HCT116 (cell line): ENCODE measurements at regions not wholly inside any gene's neighbourhood (a gene's known extent, or its start where the extent isn't known, plus 50 kb on each side); places are given as distances from the start of the nearest gene placed in this dataset.

Experiments
- ATAC-seq: fragments of 200-7000 bp; cut with Tn5 transposase; 2 replicates; pipeline ENCODE4 v1.9.1; 2020; ENCODE audit warnings: mild to moderate bottlenecking, moderate library complexity
- BruUV-seq: library from RNA; stranded (reverse); fragments of 400-500 nt; replicated peaks from 2 replicates; lab custom pipeline; 2021; lab: Mats Ljungman, UMichigan
- CTCF ChIA-PET: fragments of 300-600 bp; sonication (Branson Sonifier 250); formaldehyde crosslinking; loops from one replicate; lab custom pipeline; 2021; ENCODE audit warnings: antibody characterized with exemption; lab: Charles Lee
- POLR2A ChIA-PET: fragments of 300-600, 350-600 bp; sonication (Branson Sonifier 250); formaldehyde crosslinking; loops from one replicate; lab custom pipeline; 2021; ENCODE audit warnings: antibody characterized with exemption; lab: Charles Lee
- RAD21 ChIA-PET, 2 experiments: fragments of 300-600 bp; sonication (Branson Sonifier 250); formaldehyde crosslinking; loops; one replicate each; lab custom pipeline; 2023; ENCODE audit warnings: low total read pairs in 2 of 2; ENCODE audit not compliant: uncharacterized antibody in 2 of 2, unreplicated experiment in 2 of 2, low non-redundant PET in 1 of 2; lab: Charles Lee
- DNase-seq: peaks from one replicate; pipeline ENCODE4 v3.0.0-alpha.2; 2010; ENCODE audit warnings: low read depth, low spot score
- H2AFZ ChIP-seq: fragments of 200-600 bp; shearing (Covaris generic), sonication (generic); 2 replicates; pipeline ENCODE4 v1.6.1; 2017; ENCODE audit warnings: low read depth, mixed run types, mixed read lengths, antibody characterized with exemption, low read length; ENCODE audit not compliant: poor library complexity, severe bottlenecking
- H3K27ac ChIP-seq: 2 replicates; pipeline ENCODE4 v1.5.1; 2012; ENCODE audit warnings: low read depth, low read length
- H3K27me3 ChIP-seq: fragments of 200-600 bp; sonication (generic); 2 replicates; pipeline ENCODE4 v1.6.1; 2016; ENCODE audit warnings: mixed run types, low read length, mixed read lengths; ENCODE audit not compliant: insufficient read depth
- H3K36me3 ChIP-seq, 2 experiments: fragments of 200-500 bp in 1 of 2; fragments of 200-600 bp in 1 of 2; sonication (Bioruptor generic) in 1 of 2; sonication (generic) in 1 of 2; 2 replicates each; pipeline versions ENCODE4 v1.5.1 to v1.6.1; 2014 to 2016; ENCODE audit warnings: low read length in 2 of 2, inconsistent platforms in 1 of 2, mixed read lengths in 1 of 2, mixed run types in 1 of 2; ENCODE audit not compliant: insufficient read depth in 2 of 2, control insufficient read depth in 1 of 2
- H3K4me1 ChIP-seq, 2 experiments: fragments of 200-600 bp in 1 of 2; sonication (generic) in 1 of 2; 2 replicates each; pipeline versions ENCODE4 v1.5.1 to v1.6.1; 2012 to 2017; ENCODE audit warnings: low read length in 2 of 2, inconsistent platforms in 1 of 2, mild to moderate bottlenecking in 1 of 2, mixed read lengths in 1 of 2, mixed run types in 1 of 2, moderate library complexity in 1 of 2; ENCODE audit not compliant: insufficient read depth in 2 of 2, control insufficient read depth in 1 of 2
- H3K4me2 ChIP-seq: fragments of 200-600 bp; sonication (generic); 2 replicates; pipeline ENCODE4 v1.6.1; 2017; ENCODE audit warnings: mixed run types, low read length, mixed read lengths
- H3K4me3 ChIP-seq, 2 experiments: fragments of 200-600 bp in 1 of 2; sonication (generic) in 1 of 2; replicated peaks in 1 of 2; 2 replicates each; pipeline ENCODE4 v1.5.1; 2011 to 2016; ENCODE audit warnings: low read length in 2 of 2, control low read depth in 1 of 2, low read depth in 1 of 2, mild to moderate bottlenecking in 1 of 2, mixed read lengths in 1 of 2, mixed run types in 1 of 2
- H3K79me2 ChIP-seq: fragments of 200-600 bp; sonication (generic); 2 replicates; pipeline ENCODE4 v1.6.1; 2017; ENCODE audit warnings: mild to moderate bottlenecking, mixed run types, low read length, moderate library complexity, mixed read lengths; ENCODE audit not compliant: insufficient read depth
- H3K9ac ChIP-seq: fragments of 200-600 bp; sonication (generic); 2 replicates; pipeline ENCODE4 v1.6.1; 2016; ENCODE audit warnings: low read length, mixed read lengths
- H3K9me2 ChIP-seq: fragments of 200-600 bp; sonication (generic), shearing (Covaris generic); 2 replicates; pipeline ENCODE4 v1.6.1; 2017; ENCODE audit warnings: mixed run types, mild to moderate bottlenecking, moderate library complexity; ENCODE audit not compliant: insufficient read depth
- H3K9me3 ChIP-seq, 2 experiments: fragments of 200-500 bp in 1 of 2; fragments of 200-600 bp in 1 of 2; sonication (Bioruptor generic) in 1 of 2; sonication (generic) in 1 of 2; 2 replicates each; pipeline ENCODE4 v1.6.1; 2014 to 2017; ENCODE audit warnings: low read length in 2 of 2, mixed read lengths in 2 of 2, inconsistent platforms in 1 of 2, low read depth in 1 of 2, mild to moderate bottlenecking in 1 of 2, mixed run types in 1 of 2, moderate library complexity in 1 of 2; ENCODE audit not compliant: control insufficient read depth in 1 of 2, insufficient read depth in 1 of 2
- H4K20me1 ChIP-seq: fragments of 200-600 bp; sonication (generic), shearing (Covaris generic); 2 replicates; pipeline ENCODE4 v1.6.1; 2017; ENCODE audit warnings: mixed run types, mild to moderate bottlenecking, moderate library complexity; ENCODE audit not compliant: insufficient read depth
- CBX3 ChIP-seq: IDR thresholded peaks from 2 replicates; pipeline ENCODE4 v1.6.1; 2012; ENCODE audit warnings: low read depth
- ELF1 ChIP-seq: IDR thresholded peaks from 2 replicates; pipeline ENCODE4 v1.6.1; 2012; ENCODE audit warnings: low read depth, borderline replicate concordance
- EZH2 ChIP-seq: fragments of 200-600 bp; sonication (generic); IDR thresholded peaks from 2 replicates; pipeline ENCODE4 v1.6.1; 2017; ENCODE audit warnings: antibody characterized with exemption, mixed run types
- EZH2phosphoT487 ChIP-seq: fragments of 200-600 bp; IDR thresholded peaks from 2 replicates; pipeline ENCODE4 v1.6.1; 2018; ENCODE audit warnings: antibody characterized with exemption, borderline replicate concordance
- FOSL1 ChIP-seq: IDR thresholded peaks from 2 replicates; pipeline ENCODE4 v1.6.1; 2012; ENCODE audit warnings: low read depth
- JUND ChIP-seq: IDR thresholded peaks from 2 replicates; pipeline ENCODE4 v1.6.1; 2012
- MAX ChIP-seq: IDR thresholded peaks from 2 replicates; pipeline ENCODE4 v1.6.1; 2012
- POLR2A ChIP-seq: IDR thresholded peaks from 2 replicates; pipeline ENCODE4 v1.7.0; 2011; ENCODE audit warnings: borderline replicate concordance; ENCODE audit not compliant: insufficient read depth, insufficient read length; ENCODE audit errors: extremely low read depth
- POLR2AphosphoS5 ChIP-seq: IDR thresholded peaks from 2 replicates; pipeline ENCODE4 v1.6.1; 2011; ENCODE audit warnings: mild to moderate bottlenecking, low read depth, low read length, moderate library complexity
- REST ChIP-seq: IDR thresholded peaks from 2 replicates; pipeline ENCODE4 v1.6.1; 2012; ENCODE audit warnings: low read depth
- SIN3A ChIP-seq: IDR thresholded peaks from 2 replicates; pipeline ENCODE4 v1.6.1; 2012; ENCODE audit warnings: low read depth
- ZNF274 ChIP-seq: fragments of 200-500 bp; sonication (Bioruptor generic); IDR thresholded peaks from 2 replicates; pipeline ENCODE4 v1.6.1; 2014; ENCODE audit warnings: mild to moderate bottlenecking, low read depth, low read length, inconsistent platforms
- intact Hi-C: fragments of 100-400 bp; cut with micrococcal nuclease; formaldehyde crosslinking; loops from 2 replicates; pipeline ENCODE4 v1.10.0; 2022

- TF ChIP-seq EZH2phosphoT487 (no peak), SIN3A (no peak)
These were observed 140.1 kb upstream of the PPP1R26 start (continued) for GRCh38 chr9:135339378-135339973.

- Histone ChIP-seq H3K9me2 (no peaks in the 10 kb centered on the region), H3K4me3 (no peak overlapping the region), H3K9me3 (no peaks in the 10 kb centered on the region), H3K4me2 (no peak overlapping the region), H3K27me3 (no peaks in the 10 kb centered on the region; the same call in 1 of the 2 replicates), H3K79me2 (no peaks in the 10 kb centered on the region), H3K36me3 (no peaks in the 10 kb centered on the region), H2AFZ (no peak overlapping the region), H4K20me1 (no peaks in the 10 kb centered on the region), H3K27ac (no peak overlapping the region), H3K4me1 (no peaks in the 10 kb centered on the region), H3K9ac (no peak overlapping the region)
- ATAC-seq, result no peak
- TF ChIP-seq POLR2AphosphoS5, result no peak
- TF ChIP-seq CBX3, result no peak
- no peak for TF ChIP-seq ZNF274
- TF ChIP-seq MAX, result no peak
- BruUV-seq, result no TSS peak
- ChIA-PET CTCF (no interaction called here), POLR2A (no interaction called here), RAD21 (no interaction called here)
- no peak for DNase-seq
- intact Hi-C loops, result no loop called here
These were observed 139.4 kb upstream of the PPP1R26 start for GRCh38 chr9:135340143-135340655.

- no peak overlapping the region for H3K27ac ChIP-seq
- no peak overlapping the region for H2AFZ ChIP-seq
- no peaks in the 10 kb centered on the region for H3K9me3 ChIP-seq
- H3K9ac ChIP-seq, result no peak overlapping the region
- H3K27me3 ChIP-seq, result no peaks in the 10 kb centered on the region
- no peaks in the 10 kb centered on the region for H4K20me1 ChIP-seq
- no peaks in the 10 kb centered on the region for H3K79me2 ChIP-seq
- H3K36me3 ChIP-seq, result no peaks in the 10 kb centered on the region
- no peak overlapping the region for H3K4me3 ChIP-seq
- intact Hi-C loops, result no loop called here
- POLR2A ChIA-PET, result no interaction called here
- CTCF ChIA-PET, result no interaction called here
- ATAC-seq (no peak), DNase-seq (no peak)
- no peaks in the 10 kb centered on the region for H3K9me2 ChIP-seq
- no peaks in the 10 kb centered on the region for H3K4me1 ChIP-seq
- RAD21 ChIA-PET, result no interaction called here
- H3K4me2 ChIP-seq, result no peak overlapping the region
- BruUV-seq, result no TSS peak
- TF ChIP-seq EZH2phosphoT487 (no peak), REST (no peak), JUND (no peak), POLR2A (no peak), ZNF274 (no peak), CBX3 (no peak), EZH2 (no peak), FOSL1 (no peak), ELF1 (no peak), MAX (no peak)
These were observed 138.7 kb upstream of the PPP1R26 start for GRCh38 chr9:135340726-135341475.
